Gastroesophageal sphincter (tissue), 4 donors: ENCODE measurements at regions not wholly inside any gene's neighbourhood (a gene's known extent, or its start where the extent isn't known, plus 50 kb on each side); places are given as distances from the start of the nearest gene placed in this dataset.

Experiments used
- ATAC-seq: fragments of 150-250 bp; one replicate; pipeline ENCODE4 v1.9.1; 2016; ENCODE audit warnings: mild to moderate bottlenecking, moderate library complexity
- H3K27ac ChIP-seq, 4 donors: fragments of 200-600 bp; sonication (generic) in 3 of 4; 1 replicate in 3 of 4; 2 replicates in 1 of 4; pipeline ENCODE4 v1.5.1; 2016 to 2019
- H3K27me3 ChIP-seq: fragments of 200-600 bp; sonication (generic); one replicate; pipeline ENCODE4 v1.5.1; 2019
- H3K36me3 ChIP-seq, 2 donors: fragments of 200-600 bp; sonication (generic); one replicate each; pipeline ENCODE4 v1.5.1; 2019; ENCODE audit warnings: control low read depth in 1 of 2
- H3K4me1 ChIP-seq, 3 donors: fragments of 200-600 bp; sonication (generic); 1 replicate in 2 of 3; 2 replicates in 1 of 3; pipeline ENCODE4 v1.5.1; 2016 to 2019; ENCODE audit warnings: control low read depth in 2 of 3
- H3K4me3 ChIP-seq, 2 donors: fragments of 200-600 bp; sonication (generic); one replicate each; pipeline ENCODE4 v1.5.1; 2019; ENCODE audit warnings: mild to moderate bottlenecking in 1 of 2, moderate library complexity in 1 of 2
- H3K9me3 ChIP-seq, 3 donors: fragments of 200-600 bp; sonication (generic); one replicate each; pipeline ENCODE4 v1.5.1; 2017 to 2019; ENCODE audit warnings: control low read depth in 2 of 3
- EP300 ChIP-seq: sonication (generic); formaldehyde crosslinking; IDR thresholded peaks from one replicate; pipeline ENCODE4 v1.6.1; 2017; ENCODE audit warnings: antibody characterized with exemption, mild to moderate bottlenecking
- POLR2A ChIP-seq, 2 donors: fragments of 450-650 bp; IDR thresholded peaks; one replicate each; pipeline ENCODE4 v1.6.1; 2017; ENCODE audit warnings: antibody characterized with exemption in 2 of 2, mild to moderate bottlenecking in 2 of 2, moderate library complexity in 1 of 2
- POLR2AphosphoS5 ChIP-seq: sonication (generic); formaldehyde crosslinking; IDR thresholded peaks from one replicate; pipeline ENCODE4 v1.6.1; 2017; ENCODE audit warnings: antibody characterized with exemption
- WGBS, 2 donors: methylation state at CpG; one replicate each; pipeline ENCODE4 v1.1.5; 2018; ENCODE audit warnings: low coverage in 1 of 2; 5-methylcytosine and 5-hydroxymethylcytosine counted together
- TF ChIP-seq, protein P1 (sequence below), 4 experiments: fragments of 200-600 bp in 2 of 4; fragments of 450-650 bp in 2 of 4; sonication (generic) in 1 of 4; IDR thresholded peaks; one replicate each; pipeline ENCODE4 v1.5.1; 2017 to 2019; ENCODE audit warnings: antibody characterized with exemption in 4 of 4, mild to moderate bottlenecking in 2 of 4, moderate library complexity in 2 of 4

- 32 to 61% methylated on average over 3 to 5 of the region's 17 CpGs for WGBS, 2 donors
- peak overlapping the region in 2 of 4 donors; percentile 14 to 40 for H3K27ac ChIP-seq
- no peak for ATAC-seq
- no peaks in the 10 kb centered on the region for H3K36me3 ChIP-seq
- no peaks in the 10 kb centered on the region for H3K9me3 ChIP-seq
- H3K4me3 ChIP-seq, result no peak overlapping the region
- H3K27me3 ChIP-seq, result no peaks in the 10 kb centered on the region
- TF ChIP-seq EP300 (no peak), POLR2AphosphoS5 (no peak), POLR2A (IDR thresholded peaks at IDR 0.05) (no peak)
- TF ChIP-seq, protein P1, sequence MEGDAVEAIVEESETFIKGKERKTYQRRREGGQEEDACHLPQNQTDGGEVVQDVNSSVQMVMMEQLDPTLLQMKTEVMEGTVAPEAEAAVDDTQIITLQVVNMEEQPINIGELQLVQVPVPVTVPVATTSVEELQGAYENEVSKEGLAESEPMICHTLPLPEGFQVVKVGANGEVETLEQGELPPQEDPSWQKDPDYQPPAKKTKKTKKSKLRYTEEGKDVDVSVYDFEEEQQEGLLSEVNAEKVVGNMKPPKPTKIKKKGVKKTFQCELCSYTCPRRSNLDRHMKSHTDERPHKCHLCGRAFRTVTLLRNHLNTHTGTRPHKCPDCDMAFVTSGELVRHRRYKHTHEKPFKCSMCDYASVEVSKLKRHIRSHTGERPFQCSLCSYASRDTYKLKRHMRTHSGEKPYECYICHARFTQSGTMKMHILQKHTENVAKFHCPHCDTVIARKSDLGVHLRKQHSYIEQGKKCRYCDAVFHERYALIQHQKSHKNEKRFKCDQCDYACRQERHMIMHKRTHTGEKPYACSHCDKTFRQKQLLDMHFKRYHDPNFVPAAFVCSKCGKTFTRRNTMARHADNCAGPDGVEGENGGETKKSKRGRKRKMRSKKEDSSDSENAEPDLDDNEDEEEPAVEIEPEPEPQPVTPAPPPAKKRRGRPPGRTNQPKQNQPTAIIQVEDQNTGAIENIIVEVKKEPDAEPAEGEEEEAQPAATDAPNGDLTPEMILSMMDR (IDR thresholded peaks at IDR 0.05), result no peak
- H3K4me1 ChIP-seq, result peaks cover 2 to 40% (median 34%) of the 10 kb centered on the region in 3 donors
Measured at GRCh38 chr2:239816576-239817467, 208.3 kb downstream of the NDUFA10 start.

DNA sequence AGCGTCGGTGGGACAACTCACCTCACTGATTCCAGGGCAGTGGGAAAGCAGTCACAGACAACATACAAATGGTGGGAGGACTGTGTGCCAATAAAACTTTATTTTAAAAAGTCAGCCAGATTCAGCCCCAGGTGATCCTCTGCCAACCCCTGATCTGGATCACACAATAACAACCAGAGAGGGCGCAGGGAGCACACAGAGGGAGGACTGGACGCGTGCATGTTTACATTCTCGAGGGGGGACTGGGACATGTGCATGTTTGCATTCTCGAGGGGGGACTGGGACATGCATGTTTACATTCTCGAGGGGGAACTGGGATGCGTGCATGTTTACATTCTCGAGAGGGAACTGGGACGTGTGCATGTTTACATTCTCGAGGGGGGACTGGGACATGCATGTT lies 209.5 kb downstream of the NDUFA10 start:
- Histone ChIP-seq H3K9me3 (no peaks in the 10 kb centered on the region), H3K36me3 (no peaks in the 10 kb centered on the region), H3K4me3 (no peak overlapping the region), H3K27me3 (no peaks in the 10 kb centered on the region), H3K4me1 (peaks cover 5 to 51% (median 45%) of the 10 kb centered on the region in 3 donors), H3K27ac (peak overlapping the region; percentile 81 to 98 (median 93))
- TF ChIP-seq POLR2A (IDR thresholded peaks at IDR 0.05), result no peak
- TF ChIP-seq, protein P1 (IDR thresholded peaks at IDR 0.05), result no peak
- no peak for TF ChIP-seq EP300
- no peak for TF ChIP-seq POLR2AphosphoS5
- ATAC-seq, result no peak
- WGBS, 2 donors, result 16 to 23% methylated on average over 10 to 12 of the region's 12 CpGs

DNA sequence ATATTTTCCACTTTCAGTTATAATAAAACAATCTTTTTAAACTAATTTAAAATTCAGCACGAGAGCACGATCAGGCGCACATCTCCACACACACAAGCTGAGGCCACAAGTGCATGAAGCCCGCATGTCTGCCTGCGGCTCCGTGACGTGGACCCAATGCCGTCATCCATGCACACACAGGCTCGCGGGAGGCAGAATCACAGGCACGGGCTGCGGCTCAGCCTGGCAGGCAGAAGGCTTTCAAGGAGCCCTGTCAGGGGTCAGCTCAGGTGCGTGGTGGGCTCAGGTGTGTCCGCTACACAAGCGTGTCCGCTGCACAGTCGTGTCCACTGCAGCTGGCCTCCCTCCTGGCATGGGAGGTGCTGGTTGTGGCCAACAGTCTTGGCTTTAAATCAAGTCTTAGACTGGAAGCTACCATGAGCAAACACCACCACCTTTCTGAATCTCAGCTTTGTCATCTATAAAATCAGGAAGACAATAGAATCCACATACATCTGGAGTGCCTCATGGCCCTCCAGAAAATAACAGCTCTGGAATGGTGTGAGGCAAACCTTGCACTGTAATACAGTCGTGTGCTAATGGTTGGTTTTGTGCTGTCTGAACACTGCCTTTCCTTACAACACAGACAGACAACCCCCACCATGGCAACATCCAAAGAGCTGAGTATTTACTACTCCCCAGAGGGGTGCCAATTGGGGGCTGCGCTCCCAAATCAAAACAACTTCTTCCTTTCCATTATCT lies 210.1 kb downstream of the NDUFA10 start:
- Histone ChIP-seq H3K4me1 (peaks cover 5 to 52% (median 46%) of the 10 kb centered on the region in 3 donors), H3K4me3 (no peak overlapping the region), H3K36me3 (no peaks in the 10 kb centered on the region), H3K27me3 (no peaks in the 10 kb centered on the region), H3K27ac (peak overlapping the region; percentile 81 to 98 (median 93)), H3K9me3 (no peaks in the 10 kb centered on the region)
- 18 to 19% methylated on average over 2 to 9 of the region's 19 CpGs for WGBS, 2 donors
- TF ChIP-seq POLR2A (IDR thresholded peaks at IDR 0.05) (no peak), EP300 (no peak), POLR2AphosphoS5 (no peak)
- TF ChIP-seq, protein P1 (IDR thresholded peaks at IDR 0.05), result no peak
- peak; percentile 60 for ATAC-seq

DNA sequence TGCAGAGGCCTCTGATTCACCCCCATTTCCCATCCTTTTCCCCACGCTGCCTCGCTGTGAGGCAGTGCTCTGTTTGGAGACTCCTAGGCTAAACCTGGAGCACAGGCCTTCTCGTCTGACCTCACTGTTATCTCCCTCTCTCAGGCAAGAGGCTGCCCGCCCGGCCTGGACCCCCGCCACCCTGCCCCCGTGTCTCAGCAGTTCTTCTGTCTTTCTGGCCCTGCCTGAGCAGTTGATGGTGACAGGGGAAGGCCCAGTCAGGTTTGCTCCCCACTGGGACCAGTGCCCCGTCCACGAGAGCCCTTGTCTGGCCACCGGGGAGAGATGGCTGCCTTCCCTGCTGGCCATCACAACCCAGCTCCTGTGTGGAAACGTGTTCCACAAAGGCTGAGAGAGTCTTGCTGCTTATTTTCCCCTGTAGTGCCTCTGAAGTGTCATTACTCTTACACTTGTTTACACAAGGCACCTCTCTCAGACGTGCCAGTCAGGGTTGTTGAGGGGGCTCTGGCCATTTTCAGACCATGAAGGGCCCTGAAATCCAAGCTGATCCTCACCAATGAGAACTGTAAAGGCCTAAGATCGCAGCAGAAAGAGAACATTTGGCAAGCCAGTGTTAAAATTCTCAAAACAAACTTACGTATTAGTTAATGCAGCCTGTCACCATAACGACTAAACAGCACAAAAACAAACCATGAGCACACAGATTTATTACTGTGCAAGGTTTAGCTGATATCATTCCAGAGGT lies 210.9 kb downstream of the NDUFA10 start:
- H3K27ac ChIP-seq, result peak overlapping the region; percentile 81 to 98 (median 93)
- no peak overlapping the region for H3K4me3 ChIP-seq
- 14 to 32% methylated on average over 7 to 11 of the region's 15 CpGs for WGBS, 2 donors
- peak; percentile 71 for ATAC-seq
- no peaks in the 10 kb centered on the region for H3K9me3 ChIP-seq
- H3K27me3 ChIP-seq, result no peaks in the 10 kb centered on the region
- no peaks in the 10 kb centered on the region for H3K36me3 ChIP-seq
- TF ChIP-seq POLR2A (IDR thresholded peaks at IDR 0.05) (no peak), POLR2AphosphoS5 (peak; percentile 86), EP300 (no peak)
- TF ChIP-seq, protein P1 (IDR thresholded peaks at IDR 0.05), result no peak
- H3K4me1 ChIP-seq, result peaks cover 5 to 52% (median 42%) of the 10 kb centered on the region in 3 donors
